Heart right ventricle (tissue), 16 donors: ENCODE measurements at regions not wholly inside any gene's neighbourhood (a gene's known extent, or its start where the extent isn't known, plus 50 kb on each side); places are given as distances from the start of the nearest gene placed in this dataset.

Experiments used
- ATAC-seq, 8 donors: fragments of 200-7000 bp; cut with Tn5 transposase; one replicate each; pipeline ENCODE4 v1.9.1; 2020; ENCODE audit warnings: mild to moderate bottlenecking in 8 of 8, moderate library complexity in 8 of 8, moderate number of reproducible peaks in 1 of 8
- DNase-seq, 2 donors: peaks; one replicate each; pipeline ENCODE4 v3.0.0-alpha.2; 2020
- H3K27ac ChIP-seq, 10 donors: fragments of 200-600 bp; sonication (generic) in 2 of 10; one replicate each; pipeline versions ENCODE4 v1.5.0 to v1.8.0; 2020 to 2022; ENCODE audit warnings: mild to moderate bottlenecking in 3 of 10
- H3K27me3 ChIP-seq, 7 donors: fragments of 200-600 bp; one replicate each; pipeline ENCODE4 v1.8.0; 2021 to 2022; ENCODE audit warnings: mild to moderate bottlenecking in 2 of 7
- H3K36me3 ChIP-seq, 9 donors: fragments of 200-600 bp; sonication (generic) in 1 of 9; one replicate each; pipeline versions ENCODE4 v1.5.0 to v1.8.0; 2020 to 2022; ENCODE audit warnings: mild to moderate bottlenecking in 2 of 9
- H3K4me1 ChIP-seq, 9 donors: fragments of 200-600 bp; sonication (generic) in 1 of 9; one replicate each; pipeline versions ENCODE4 v1.5.0 to v1.8.0; 2020 to 2022; ENCODE audit warnings: mild to moderate bottlenecking in 4 of 9
- H3K4me3 ChIP-seq, 10 donors: fragments of 200-600 bp; sonication (generic) in 2 of 10; one replicate each; pipeline versions ENCODE4 v1.5.0 to v1.8.0; 2020 to 2022; ENCODE audit warnings: mild to moderate bottlenecking in 7 of 10, moderate library complexity in 2 of 10
- H3K9me3 ChIP-seq, 11 donors: fragments of 200-600 bp in 10 of 11; sonication (generic) in 2 of 11; one replicate each; pipeline versions ENCODE4 v1.5.0 to v1.8.0; 2013 to 2022; ENCODE audit warnings: mild to moderate bottlenecking in 2 of 11, control low read depth in 1 of 11, moderate library complexity in 1 of 11
- WGBS, 2 donors: extraction: QIAGEN DNeasy Blood & Tissue Kit; methylation state at CpG; one replicate each; pipeline ENCODE4 v1.1.7; 2013; ENCODE audit warnings: inconsistent platforms in 1 of 2; 5-methylcytosine and 5-hydroxymethylcytosine counted together
- intact Hi-C, 10 donors: fragments of 100-400 bp; cut with DNase I; formaldehyde crosslinking; loops; one replicate each; pipeline versions ENCODE4 v1.11.1 to v1.14.2; 2022
- TF ChIP-seq, protein P1 (sequence below), 9 donors: fragments of 200-600 bp; sonication (generic) in 2 of 9; IDR thresholded peaks; one replicate each; pipeline versions ENCODE4 v1.5.0 to v1.8.0; 2021 to 2022; ENCODE audit warnings: antibody characterized with exemption in 9 of 9, mild to moderate bottlenecking in 5 of 9, moderate library complexity in 1 of 9
- donor health status: Arrhythmogenic right ventricular cardiomyopathy.
- donor health status: ischemic (EF 13 %, LVEDD 7.1; RV severe dilation, severe dysfunction).
- donor health status: healthy with polysubstance abuse.
- donor health status: DM: no; HTN: yes; CAD: no.
- donor health status: DM: no; HTN: no; CAD: no.
- donor health status: ischemic (EF 25% LVEDD 6.9; RV normal size, moderate dysfunction).
- donor health status: ischemic (EF 25% LVEDD 5.7; RV mildly dilated, moderate dysfunction).
- donor health status: healthy.
- donor health status: DM: yes; HTN: yes; CAD: no.
- donor health status: Ischemic cardiomyopathy.
- donor health status: ischemic (EF 35%, LVEDD 5.7; RV mildly dilated, moderate dysfunction).
- donor health status: nonischemic (EF 11% LVEDD 7.7; RV severe dilation, severe dysfunction).
- donor health status: DM: yes; HTN: yes; CAD: no.
- donor health status: PGD.
- donor health status: ischemic (EF 29% LVEDD 5.4; RV normal size, mild dysfunction).
- donor health status: nonischemic (EF 23%, LVEDD 6.1; RV moderate dilation, normal function).

DNA sequence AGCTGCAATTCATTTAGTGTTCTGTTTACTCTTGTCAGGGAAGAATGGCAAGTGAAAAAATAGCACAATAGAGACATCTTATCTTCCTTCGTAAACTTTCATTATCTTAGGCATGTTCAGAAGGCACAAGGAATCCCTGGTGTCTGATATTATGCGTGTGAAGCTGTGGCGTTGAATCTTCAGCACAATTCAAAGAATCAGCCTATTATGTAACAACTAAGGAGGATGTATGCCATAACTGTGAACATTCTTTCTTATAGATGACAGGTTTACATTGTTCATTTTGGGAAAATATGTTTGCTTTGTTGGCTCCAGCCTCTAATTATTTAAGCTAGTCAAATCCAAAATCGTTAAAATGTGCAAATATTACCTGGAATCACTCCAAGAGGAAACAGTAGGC lies 446.1 kb downstream of the ANXA1 start:
- intact Hi-C loops, result no loop called here
- Histone ChIP-seq H3K9me3 (no peaks in the 10 kb centered on the region), H3K27me3 (no peaks in the 10 kb centered on the region), H3K4me3 (no peak overlapping the region), H3K4me1 (peaks cover 0 to 4% (median 0%) of the 10 kb centered on the region in 9 donors), H3K36me3 (no peaks in the 10 kb centered on the region), H3K27ac (no peak overlapping the region)
- no peak for ATAC-seq
- 41 to 42% methylated on average over 4 of the region's 4 CpGs for WGBS, 2 donors
- TF ChIP-seq, protein P1, sequence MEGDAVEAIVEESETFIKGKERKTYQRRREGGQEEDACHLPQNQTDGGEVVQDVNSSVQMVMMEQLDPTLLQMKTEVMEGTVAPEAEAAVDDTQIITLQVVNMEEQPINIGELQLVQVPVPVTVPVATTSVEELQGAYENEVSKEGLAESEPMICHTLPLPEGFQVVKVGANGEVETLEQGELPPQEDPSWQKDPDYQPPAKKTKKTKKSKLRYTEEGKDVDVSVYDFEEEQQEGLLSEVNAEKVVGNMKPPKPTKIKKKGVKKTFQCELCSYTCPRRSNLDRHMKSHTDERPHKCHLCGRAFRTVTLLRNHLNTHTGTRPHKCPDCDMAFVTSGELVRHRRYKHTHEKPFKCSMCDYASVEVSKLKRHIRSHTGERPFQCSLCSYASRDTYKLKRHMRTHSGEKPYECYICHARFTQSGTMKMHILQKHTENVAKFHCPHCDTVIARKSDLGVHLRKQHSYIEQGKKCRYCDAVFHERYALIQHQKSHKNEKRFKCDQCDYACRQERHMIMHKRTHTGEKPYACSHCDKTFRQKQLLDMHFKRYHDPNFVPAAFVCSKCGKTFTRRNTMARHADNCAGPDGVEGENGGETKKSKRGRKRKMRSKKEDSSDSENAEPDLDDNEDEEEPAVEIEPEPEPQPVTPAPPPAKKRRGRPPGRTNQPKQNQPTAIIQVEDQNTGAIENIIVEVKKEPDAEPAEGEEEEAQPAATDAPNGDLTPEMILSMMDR (IDR thresholded peaks at IDR 0.05), result no peak
- no peak for DNase-seq

DNA sequence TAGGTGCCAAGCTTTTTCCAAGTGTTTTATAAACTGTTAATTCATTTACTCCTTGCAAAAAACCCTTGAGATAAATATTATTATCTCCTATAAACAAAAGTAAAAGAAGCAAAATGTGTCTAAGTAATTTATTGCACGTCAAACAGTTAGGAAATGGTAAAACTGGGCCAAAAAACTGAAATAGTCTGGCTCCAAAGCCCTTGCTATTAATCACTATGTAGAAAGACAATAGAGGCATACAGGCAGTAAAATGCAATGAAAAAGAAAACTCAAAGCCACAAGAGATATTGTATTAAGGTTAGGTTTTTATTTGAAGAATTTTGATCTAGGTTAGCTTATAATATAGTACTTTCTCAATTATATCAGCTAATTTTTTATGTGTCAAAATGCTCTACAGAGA lies 457.7 kb downstream of the ANXA1 start:
- Histone ChIP-seq H3K36me3 (no peaks in the 10 kb centered on the region), H3K27me3 (no peaks in the 10 kb centered on the region), H3K4me1 (no peaks in the 10 kb centered on the region), H3K27ac (no peak overlapping the region), H3K9me3 (no peaks in the 10 kb centered on the region), H3K4me3 (no peak overlapping the region)
- WGBS, 2 donors, result 43 to 61% methylated on average over 1 of the region's 1 CpG
- DNase-seq (no peak), ATAC-seq (no peak)
- TF ChIP-seq, protein P1 (IDR thresholded peaks at IDR 0.05), result no peak
- intact Hi-C loops, result no loop called here

DNA sequence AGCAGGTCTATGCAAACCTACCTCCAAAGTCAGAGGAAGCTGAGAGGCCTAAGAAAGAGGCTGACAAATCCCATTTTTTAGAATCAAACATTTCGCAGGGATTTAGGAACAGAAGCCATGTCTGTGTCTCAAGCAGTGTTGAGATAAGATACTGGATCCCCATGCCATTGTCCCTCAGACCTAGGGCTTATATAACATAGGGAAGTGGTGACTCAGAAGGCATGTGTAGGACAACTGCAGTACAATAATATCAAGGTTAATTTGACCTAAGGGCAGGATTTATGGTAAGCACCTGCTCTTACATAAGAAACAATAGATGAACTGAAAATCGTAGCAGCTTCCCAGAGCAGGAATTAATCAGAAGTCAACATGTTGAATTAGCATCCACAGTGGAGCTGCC lies 459.4 kb downstream of the ANXA1 start:
- ATAC-seq (no peak), DNase-seq (no peak)
- intact Hi-C loops, result no loop called here
- 58 to 68% methylated on average over 2 of the region's 2 CpGs for WGBS, 2 donors
- TF ChIP-seq, protein P1 (IDR thresholded peaks at IDR 0.05), result no peak
- Histone ChIP-seq H3K27ac (no peak overlapping the region), H3K27me3 (no peaks in the 10 kb centered on the region), H3K9me3 (no peaks in the 10 kb centered on the region), H3K4me1 (no peaks in the 10 kb centered on the region), H3K36me3 (no peaks in the 10 kb centered on the region), H3K4me3 (no peak overlapping the region)

DNA sequence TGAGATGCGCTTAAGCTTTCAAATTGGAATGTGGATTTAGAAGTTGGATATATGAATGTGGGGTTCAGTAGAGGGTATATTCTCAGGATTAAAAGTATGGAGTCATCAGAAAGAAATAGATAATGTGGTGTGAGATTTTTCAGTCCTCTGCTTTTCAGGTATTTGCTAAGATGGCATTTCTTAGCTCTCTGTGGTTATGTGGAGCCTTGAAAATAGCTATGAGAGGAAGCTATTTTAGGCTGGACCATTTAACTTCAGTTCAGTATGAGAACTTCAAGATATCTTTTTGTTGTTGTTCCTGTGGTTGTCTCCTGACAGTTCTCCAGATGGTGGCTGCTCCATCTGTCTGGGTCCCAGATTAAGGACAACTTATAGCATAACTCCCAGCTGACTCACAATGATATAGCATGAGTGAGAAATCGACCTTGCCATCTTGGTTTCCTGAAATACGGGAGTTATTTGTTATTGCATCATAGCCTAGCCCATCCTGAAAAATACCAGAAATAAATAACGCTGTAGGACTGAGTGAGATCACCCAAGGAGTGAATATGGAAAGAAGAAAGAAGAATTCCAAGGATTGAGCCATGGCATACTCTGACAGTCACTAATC lies 461.5 kb downstream of the ANXA1 start:
- Histone ChIP-seq H3K9me3 (no peaks in the 10 kb centered on the region), H3K27ac (no peak overlapping the region), H3K4me1 (no peaks in the 10 kb centered on the region), H3K4me3 (no peak overlapping the region), H3K27me3 (no peaks in the 10 kb centered on the region), H3K36me3 (no peaks in the 10 kb centered on the region)
- DNase-seq (no peak), ATAC-seq (no peak)
- 67 to 81% methylated on average over 4 of the region's 4 CpGs for WGBS, 2 donors
- intact Hi-C loops, result no loop called here
- TF ChIP-seq, protein P1 (IDR thresholded peaks at IDR 0.05), result no peak
